Gastrocnemius medialis (tissue), 4 donors: ENCODE measurements at regions not wholly inside any gene's neighbourhood (a gene's known extent, or its start where the extent isn't known, plus 50 kb on each side); places are given as distances from the start of the nearest gene placed in this dataset.

ENCODE experiments used
- ATAC-seq, 2 donors: fragments of 150-250 bp; one replicate each; pipeline ENCODE4 v1.9.1; 2016
- DNase-seq, 2 donors: peaks; one replicate each; pipeline ENCODE4 v3.0.0-alpha.2; 2019
- H3K27ac ChIP-seq, 4 donors: fragments of 200-600 bp; sonication (generic); 1 replicate in 1 of 4; 2 replicates in 3 of 4; pipeline ENCODE4 v1.5.1; 2016 to 2018; ENCODE audit warnings: mild to moderate bottlenecking in 2 of 4, moderate library complexity in 1 of 4
- H3K27me3 ChIP-seq, 3 donors: fragments of 200-600 bp; sonication (generic) in 2 of 3; 1 replicate in 1 of 3; 2 replicates in 2 of 3; pipeline versions ENCODE4 v1.5.1 to v1.6.0; 2016 to 2019; ENCODE audit warnings: mild to moderate bottlenecking in 1 of 3, moderate library complexity in 1 of 3
- H3K36me3 ChIP-seq, 2 donors: fragments of 200-600 bp; sonication (generic) in 1 of 2; one replicate each; pipeline ENCODE4 v1.5.1; 2017 to 2018
- H3K4me1 ChIP-seq, 2 donors: fragments of 200-600 bp; sonication (generic) in 1 of 2; one replicate each; pipeline ENCODE4 v1.5.1; 2016 to 2017; ENCODE audit warnings: mild to moderate bottlenecking in 2 of 2
- H3K4me3 ChIP-seq, 4 donors: fragments of 200-600 bp; sonication (generic) in 3 of 4; 1 replicate in 1 of 4; 2 replicates in 3 of 4; pipeline ENCODE4 v1.5.1; 2016 to 2019; ENCODE audit warnings: mild to moderate bottlenecking in 2 of 4
- H3K9me3 ChIP-seq, 3 donors: fragments of 200-600 bp; sonication (generic) in 2 of 3; 1 replicate in 1 of 3; 2 replicates in 2 of 3; pipeline ENCODE4 v1.5.1; 2016 to 2019
- CTCF ChIP-seq, 5 experiments: fragments of 450-650 bp in 3 of 5; fragments of 200-600 bp in 2 of 5; sonication (generic) in 2 of 5; IDR thresholded peaks in 4 of 5; conservative IDR thresholded peaks in 1 of 5; 1 replicate in 4 of 5; 2 replicates in 1 of 5; pipeline ENCODE4 v1.5.1; 2016 to 2019; ENCODE audit warnings: antibody characterized with exemption in 5 of 5, mild to moderate bottlenecking in 3 of 5, moderate library complexity in 3 of 5
- POLR2A ChIP-seq, 2 donors: fragments of 450-650 bp; IDR thresholded peaks; one replicate each; pipeline ENCODE4 v1.6.1; 2017; ENCODE audit warnings: antibody characterized with exemption in 2 of 2, mild to moderate bottlenecking in 2 of 2, moderate library complexity in 2 of 2
- in situ Hi-C, 4 donors: fragments of 200-750 bp; cut with MboI; loops; one replicate each; pipeline versions ENCODE4 v1.15.0 to v1.8.0; 2017; ENCODE audit warnings: low sequenced_read_pairs in 4 of 4
- intact Hi-C: fragments of 100-400 bp; cut with DNase I; formaldehyde crosslinking; loops from one replicate; pipeline ENCODE4 v1.15.1; 2023; ENCODE audit warnings: low total_unique reads

- no peaks in the 10 kb centered on the region for H3K4me1 ChIP-seq
- intact Hi-C loops (no loop called here), in situ Hi-C loops (no loop called here)
- ATAC-seq (no peak), DNase-seq (no peak)
- H3K9me3 ChIP-seq = no peaks in the 10 kb centered on the region
- H3K36me3 ChIP-seq = no peaks in the 10 kb centered on the region
- H3K4me3 ChIP-seq = no peak overlapping the region
- H3K27ac ChIP-seq = no peak overlapping the region
- H3K27me3 ChIP-seq = no peaks in the 10 kb centered on the region
- TF ChIP-seq CTCF (IDR thresholded peaks at IDR 0.05 in 4 of 5, conservative IDR thresholded peaks at IDR 0.05 in 1 of 5) (no peak), POLR2A (IDR thresholded peaks at IDR 0.05) (no peak)
Observed at GRCh38 chr6:103895136-103895535, 964.6 kb downstream of the HACE1 start.

- no peak for TF ChIP-seq POLR2A (IDR thresholded peaks at IDR 0.05)
- TF ChIP-seq CTCF (IDR thresholded peaks at IDR 0.05 in 4 of 5, conservative IDR thresholded peaks at IDR 0.05 in 1 of 5) = no peak
- ATAC-seq (no peak), DNase-seq (no peak)
- Histone ChIP-seq H3K4me1 (no peaks in the 10 kb centered on the region), H3K27ac (no peak overlapping the region), H3K9me3 (no peaks in the 10 kb centered on the region), H3K27me3 (no peaks in the 10 kb centered on the region), H3K36me3 (no peaks in the 10 kb centered on the region), H3K4me3 (no peak overlapping the region)
- intact Hi-C loops = no loop called here
- in situ Hi-C loops = no loop called here
Observed at GRCh38 chr6:103893141-103893581, 966.6 kb downstream of the HACE1 start.

GRCh38 chr6:103886951-103887350 is 972.8 kb downstream of the HACE1 start:
- in situ Hi-C loops (no loop called here), intact Hi-C loops (no loop called here)
- ATAC-seq = no peak
- Histone ChIP-seq H3K9me3 (no peaks in the 10 kb centered on the region), H3K27ac (no peak overlapping the region), H3K36me3 (no peaks in the 10 kb centered on the region), H3K4me1 (no peaks in the 10 kb centered on the region), H3K27me3 (no peaks in the 10 kb centered on the region), H3K4me3 (no peak overlapping the region)
- TF ChIP-seq POLR2A (IDR thresholded peaks at IDR 0.05) = no peak
- no peak for TF ChIP-seq CTCF (IDR thresholded peaks at IDR 0.05 in 4 of 5, conservative IDR thresholded peaks at IDR 0.05 in 1 of 5)
- DNase-seq = no peak

- TF ChIP-seq CTCF (IDR thresholded peaks at IDR 0.05 in 4 of 5, conservative IDR thresholded peaks at IDR 0.05 in 1 of 5) (no peak), POLR2A (IDR thresholded peaks at IDR 0.05) (no peak)
- H3K9me3 ChIP-seq = no peaks in the 10 kb centered on the region
Observed at GRCh38 chr6:103885446-103885845, 974.3 kb downstream of the HACE1 start.

GRCh38 chr6:103879800-103880199 is 979.9 kb downstream of the HACE1 start:
- in situ Hi-C loops = no loop called here
- intact Hi-C loops = no loop called here

More at GRCh38 chr6:103885446-103885845, 974.3 kb downstream of the HACE1 start:
- no peaks in the 10 kb centered on the region for H3K36me3 ChIP-seq
- DNase-seq = no peak
- H3K27ac ChIP-seq = no peak overlapping the region
- no peaks in the 10 kb centered on the region for H3K4me1 ChIP-seq
- ATAC-seq = no peak
- H3K27me3 ChIP-seq = no peaks in the 10 kb centered on the region
- intact Hi-C loops = no loop called here
- no peak overlapping the region for H3K4me3 ChIP-seq
- in situ Hi-C loops = no loop called here

More at GRCh38 chr6:103879800-103880199, 979.9 kb downstream of the HACE1 start:
- no peaks in the 10 kb centered on the region for H3K4me1 ChIP-seq
- H3K9me3 ChIP-seq = no peaks in the 10 kb centered on the region
- H3K27ac ChIP-seq = no peak overlapping the region
- TF ChIP-seq CTCF (IDR thresholded peaks at IDR 0.05 in 4 of 5, conservative IDR thresholded peaks at IDR 0.05 in 1 of 5) = no peak
- no peak for TF ChIP-seq POLR2A (IDR thresholded peaks at IDR 0.05)
- no peak for DNase-seq
- no peaks in the 10 kb centered on the region for H3K36me3 ChIP-seq
- H3K4me3 ChIP-seq = no peak overlapping the region
- no peaks in the 10 kb centered on the region for H3K27me3 ChIP-seq
- ATAC-seq = no peak
